ENCODE measurements at regions not wholly inside any gene's neighbourhood (a gene's known extent, or its start where the extent isn't known, plus 50 kb on each side); places are given as distances from the start of the nearest gene placed in this dataset.
A peak's percentile ranks its signal among the peaks of the same experiment; 100 is the strongest.

- DNase-seq (ENCODE audit: low spot score), result no peak
Measured at GRCh38 chr2:16073921-16074425, 133.6 kb downstream of the MYCN start.

GRCh38 chr2:16073471-16073870 is 133.1 kb downstream of the MYCN start:
- no peak for DNase-seq (ENCODE audit: low spot score)

DNA sequence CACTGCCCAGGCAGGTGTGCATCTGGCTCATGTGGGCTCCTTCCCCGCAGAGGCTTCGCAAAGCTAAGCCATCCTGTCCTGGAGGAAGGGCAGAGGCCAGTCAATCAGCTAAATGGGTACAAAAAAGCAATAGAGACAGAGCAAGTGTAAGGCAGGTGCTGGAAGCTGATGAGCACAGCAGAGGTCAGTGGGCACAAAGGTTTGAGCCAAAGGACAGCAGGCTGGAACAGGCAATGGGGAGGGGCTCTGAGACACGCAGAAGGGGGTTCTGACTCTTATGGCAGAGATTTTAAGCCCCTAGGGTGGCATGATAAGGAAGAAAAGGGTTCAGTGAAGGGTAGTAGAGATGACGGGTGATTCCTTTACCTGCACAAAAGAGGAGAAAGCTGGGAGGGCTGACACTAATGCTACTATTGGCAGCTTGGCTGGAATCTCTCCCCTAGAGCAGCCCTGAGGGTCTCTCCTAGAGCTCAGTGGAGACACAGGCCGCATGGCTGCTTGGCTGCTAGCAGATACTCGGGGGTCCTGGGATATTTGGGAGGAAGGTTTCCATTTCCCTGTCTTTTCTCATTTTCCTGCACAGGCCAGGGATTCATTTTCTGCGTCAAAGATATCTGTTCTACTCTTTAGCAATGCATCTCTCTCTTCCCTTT is 132.4 kb downstream of the MYCN start:
- DNase-seq (ENCODE audit: low spot score), result no peak

GRCh38 chr2:16071865-16072637 is 131.7 kb downstream of the MYCN start:
- peak; percentile 97 for DNase-seq (ENCODE audit: low spot score)

GRCh38 chr2:16071039-16071864 is 130.9 kb downstream of the MYCN start:
- peak; percentile 97 for DNase-seq (ENCODE audit: low spot score)

DNA sequence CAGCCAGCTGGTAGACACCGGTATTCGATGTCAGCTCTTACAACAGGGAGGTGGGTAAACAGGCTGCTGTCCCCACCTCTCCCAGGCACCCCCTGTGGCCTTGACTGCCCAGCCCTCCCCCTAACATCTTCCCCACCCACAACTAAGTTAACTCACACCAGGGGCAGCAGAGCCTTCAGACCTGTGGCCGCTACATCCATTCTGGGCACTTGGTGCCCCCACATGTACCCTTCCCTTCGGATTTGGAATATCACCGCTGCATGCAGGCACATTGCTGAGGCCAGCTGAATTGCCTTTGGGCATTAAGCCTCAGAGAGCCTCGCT is 130.3 kb downstream of the MYCN start:
- DNase-seq (ENCODE audit: low spot score), result no peak

DNA sequence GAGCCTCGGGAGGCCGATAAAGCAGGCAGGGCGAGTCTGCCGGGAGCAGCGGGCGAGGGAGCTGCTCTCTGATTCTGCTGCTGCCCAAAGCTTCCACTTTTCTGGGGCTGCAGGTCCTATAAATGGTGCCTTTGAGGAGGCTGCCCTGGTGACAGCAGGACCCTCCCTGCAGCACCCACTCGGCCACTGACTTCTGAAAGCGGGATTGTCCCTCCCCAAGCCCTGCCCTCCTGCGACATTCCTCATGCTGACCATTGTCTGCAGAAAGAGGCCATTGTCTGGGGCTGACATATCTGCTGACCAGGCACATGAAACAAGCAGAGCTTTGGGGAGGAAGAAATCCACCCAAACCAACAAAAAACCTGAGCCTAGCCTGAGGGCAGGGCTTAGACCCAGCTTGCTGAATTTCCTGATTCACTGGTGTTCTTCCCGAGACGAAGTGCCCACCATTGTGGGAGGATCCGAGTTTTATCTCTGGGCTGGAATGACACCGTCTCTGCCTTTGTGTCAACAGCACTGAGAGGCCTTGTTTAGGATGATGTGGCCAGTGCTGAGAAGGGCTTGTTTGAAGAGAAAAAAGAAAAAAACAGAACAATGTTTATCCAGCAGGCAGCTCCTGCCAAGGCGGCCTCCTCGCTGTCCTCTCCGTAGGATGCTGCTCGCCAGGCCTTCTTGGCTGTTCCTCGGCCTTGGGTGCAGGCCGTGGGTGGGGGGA is 129.7 kb downstream of the MYCN start:
- DNase-seq (ENCODE audit: low spot score), result no peak

GRCh38 chr2:16069663-16069932 is 129.2 kb downstream of the MYCN start:
- no peak for DNase-seq (ENCODE audit: low spot score)

DNA sequence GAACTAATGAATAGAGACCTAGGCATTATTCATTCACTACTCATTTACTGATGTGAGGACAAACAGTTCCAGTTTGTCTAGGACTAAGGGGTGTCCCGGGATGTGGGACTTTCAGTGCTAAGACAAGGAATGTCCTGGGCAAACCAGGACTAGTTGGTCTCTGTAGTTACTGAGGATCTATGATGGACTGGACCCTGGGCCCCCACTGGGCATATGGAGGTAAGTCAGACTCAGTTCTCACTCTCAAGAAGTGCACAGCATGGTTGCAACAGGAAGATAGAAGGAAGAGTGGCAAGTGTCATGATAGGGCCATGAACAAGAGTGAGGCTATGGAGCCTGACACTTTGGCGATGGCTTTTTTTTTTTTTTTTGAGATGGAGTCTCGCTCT is 128.2 kb downstream of the MYCN start:
- DNase-seq (ENCODE audit: low spot score), result no peak

DNA sequence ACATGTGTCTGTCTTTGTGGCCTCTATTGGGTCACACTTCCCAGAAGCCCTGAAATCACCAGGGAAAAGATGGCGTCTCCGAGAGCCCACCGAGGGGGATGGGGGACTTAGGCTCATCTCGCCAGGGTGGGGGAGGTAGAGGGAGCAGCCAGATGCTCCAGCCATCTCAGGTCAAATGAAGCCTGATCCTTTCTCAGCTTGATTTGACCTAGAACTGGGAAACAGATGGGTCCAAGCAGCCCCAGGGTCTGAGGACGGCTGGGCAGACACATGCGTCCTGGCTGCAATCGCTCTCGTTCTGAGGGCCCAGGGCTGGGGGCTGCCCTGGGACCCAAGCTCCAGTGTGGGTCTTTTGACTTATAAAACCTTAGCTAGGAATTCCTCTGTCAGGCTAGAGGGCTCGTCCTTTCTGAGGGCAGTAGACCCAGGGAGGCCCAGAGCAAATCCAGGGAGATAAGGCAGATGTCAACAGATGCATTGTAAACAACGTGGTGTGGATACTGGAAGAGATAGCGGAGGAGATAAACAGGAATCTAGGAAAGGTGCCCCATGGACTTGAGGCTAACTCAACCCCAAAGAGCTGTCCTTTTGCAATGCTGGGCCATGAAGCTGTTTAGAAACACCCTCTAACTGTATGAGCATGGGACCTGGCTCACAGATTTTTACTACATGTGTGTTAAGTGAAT is 127.7 kb downstream of the MYCN start:
- no peak for DNase-seq (ENCODE audit: low spot score)

GRCh38 chr2:16067444-16067843 is 127.1 kb downstream of the MYCN start:
- no peak for DNase-seq (ENCODE audit: low spot score)

- peak; percentile 97 for DNase-seq (ENCODE audit: low spot score)
Measured at GRCh38 chr2:16067037-16067406, 126.7 kb downstream of the MYCN start.

DNA sequence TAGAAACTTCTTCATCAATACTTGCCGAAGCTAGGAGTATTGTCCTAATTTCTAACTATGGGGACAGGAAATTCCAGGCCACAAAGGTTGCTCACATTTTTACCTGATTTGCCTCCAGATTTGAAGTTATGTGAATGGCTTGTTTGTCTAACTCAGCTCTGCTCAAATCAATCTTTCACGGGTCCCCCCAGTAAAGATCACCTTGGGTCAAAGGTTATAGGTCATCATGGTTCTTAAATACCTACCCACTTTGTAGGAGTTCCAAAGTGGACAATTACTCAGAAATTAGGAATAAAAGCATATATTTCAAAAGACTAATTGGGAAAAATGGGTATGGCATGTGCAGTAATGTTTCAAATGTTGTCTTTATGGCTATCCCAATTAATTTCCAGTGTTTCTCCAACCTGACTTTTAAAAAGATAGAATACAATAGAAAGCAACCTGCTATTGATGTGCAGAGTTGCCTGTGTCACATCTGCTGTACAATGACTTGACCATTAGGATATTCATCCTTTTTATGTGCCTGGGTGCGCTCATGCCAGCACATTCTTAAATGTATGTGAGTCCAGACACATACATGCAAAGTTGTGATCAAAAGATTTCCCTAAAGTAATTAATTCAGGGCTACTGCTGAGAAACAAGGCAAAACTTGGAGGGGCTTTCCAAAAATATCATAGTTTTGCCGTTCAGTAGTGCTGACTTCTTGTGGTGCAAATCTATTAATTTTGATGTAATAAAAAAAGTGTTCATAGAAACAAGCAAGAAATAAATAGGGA is 126.1 kb downstream of the MYCN start:
- DNase-seq (ENCODE audit: low spot score), result peak; percentile 97

- peak; percentile 97 for DNase-seq (ENCODE audit: low spot score)
Measured at GRCh38 chr2:16065272-16066069, 125.1 kb downstream of the MYCN start.

- peak; percentile 97 for DNase-seq (ENCODE audit: low spot score)
Measured at GRCh38 chr2:16064745-16065144, 124.4 kb downstream of the MYCN start.

DNA sequence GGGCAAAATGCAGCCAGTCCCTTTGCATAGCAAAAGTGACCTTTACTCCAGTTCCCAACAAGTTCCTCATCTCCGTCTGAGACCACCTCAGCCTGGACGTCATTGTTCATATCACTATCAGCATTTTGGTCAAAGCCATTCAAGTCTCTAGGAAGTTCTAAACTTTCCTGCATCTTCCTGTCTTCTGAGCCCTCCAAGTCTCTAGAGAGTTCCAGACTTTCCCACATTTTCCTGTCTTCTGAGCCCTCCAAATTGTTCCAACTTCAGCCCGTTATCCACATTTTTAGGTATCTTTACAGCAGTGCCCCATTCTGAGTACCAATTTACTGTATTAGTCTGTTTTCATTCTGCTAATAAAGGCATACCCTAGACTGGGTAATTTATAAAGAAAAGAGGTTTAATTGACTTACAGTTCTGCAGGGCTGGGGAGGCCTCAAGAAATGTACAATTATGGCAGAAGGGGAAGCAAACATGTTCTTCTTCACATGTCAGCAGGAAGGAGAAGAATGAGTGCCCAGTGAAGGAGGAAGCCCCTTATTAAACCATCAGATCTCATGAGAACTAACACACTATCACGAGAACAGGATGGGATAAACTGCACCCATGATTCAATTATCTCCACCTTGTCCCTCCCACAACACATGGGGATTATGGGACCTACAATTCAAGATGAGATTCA is 123.7 kb downstream of the MYCN start:
- peak; percentile 97 for DNase-seq (ENCODE audit: low spot score)

DNA sequence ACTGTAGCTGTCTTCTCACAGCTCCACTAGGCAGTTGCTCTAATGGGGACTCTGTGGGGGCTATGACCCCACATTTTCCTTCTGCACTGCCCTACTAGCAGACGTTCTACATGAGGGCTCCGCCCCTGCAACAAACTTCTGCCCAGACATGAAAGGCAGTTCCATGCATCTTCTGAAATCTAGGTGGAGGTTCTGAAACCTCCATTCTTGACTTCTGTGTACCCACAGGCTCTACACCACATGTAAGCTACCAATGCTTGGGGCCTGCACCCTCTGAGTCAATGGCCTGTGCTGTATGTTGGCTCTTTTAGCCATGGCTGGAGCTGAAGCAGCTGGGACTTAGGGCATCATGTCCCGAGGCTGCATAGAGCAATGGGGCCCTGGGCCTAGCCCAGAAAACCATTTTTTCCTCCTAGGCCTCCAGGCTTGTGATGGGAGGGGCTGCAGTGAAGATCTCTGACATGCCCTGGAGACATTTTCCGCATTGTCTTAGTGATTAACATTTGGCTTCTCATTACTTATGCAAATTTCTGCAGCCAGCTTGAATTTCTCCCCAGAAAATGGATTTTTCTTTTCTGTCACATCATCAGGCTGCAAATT is 123.0 kb downstream of the MYCN start:
- DNase-seq (ENCODE audit: low spot score), result peak; percentile 97

DNA sequence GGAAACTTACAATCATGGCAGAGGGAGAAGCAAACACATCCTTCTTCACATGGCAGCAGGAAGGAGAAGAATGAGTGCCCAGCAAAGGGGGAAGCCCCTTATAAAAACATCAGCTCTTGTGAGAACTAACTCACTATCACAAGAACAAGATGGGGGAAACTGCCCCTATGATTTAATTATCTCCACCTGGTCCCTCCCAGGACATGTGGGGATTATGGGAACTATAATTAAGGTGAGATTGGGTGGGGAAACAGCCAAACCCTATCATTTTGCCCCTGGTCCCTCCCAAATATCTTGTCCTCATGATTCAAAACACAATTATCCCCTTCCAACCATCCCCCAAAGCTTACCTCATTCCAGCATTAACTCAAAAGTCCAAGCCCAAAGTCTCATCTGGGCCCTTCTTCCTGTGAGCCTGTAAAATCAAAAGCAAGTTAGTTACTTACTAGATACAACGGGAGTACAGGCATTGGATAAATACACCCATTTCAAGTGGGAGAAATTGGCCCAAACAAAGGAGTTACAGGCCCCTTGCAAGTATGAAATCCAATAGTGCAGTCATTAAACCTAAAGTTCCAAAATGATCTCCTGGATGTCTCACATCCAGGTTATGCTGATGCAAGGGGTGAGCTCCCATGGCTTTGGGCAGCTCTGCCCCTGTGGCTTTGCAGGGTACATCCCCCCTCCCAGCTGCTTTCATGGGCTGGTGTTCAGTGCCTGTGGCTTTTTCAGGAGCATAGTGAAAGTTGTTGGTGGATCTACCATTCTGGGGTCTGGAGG is 122.3 kb downstream of the MYCN start:
- peak; percentile 97 for DNase-seq (ENCODE audit: low spot score)
